GM12878 (cell line): ENCODE measurements at regions not wholly inside any gene's neighbourhood (a gene's known extent, or its start where the extent isn't known, plus 50 kb on each side); places are given as distances from the start of the nearest gene placed in this dataset.
"Not testable (repeated sequence)": the region's sequence is repeated elsewhere in the genome, so short reads cannot be mapped to it uniquely, and the experiment has no call there.

Experiments used
- ATAC-seq: fragments of 200-7000 bp; cut with Tn5 transposase; 3 replicates; pipeline ENCODE4 v1.9.1; 2020; ENCODE audit warnings: mild to moderate bottlenecking, moderate library complexity
- BruUV-seq: library from RNA; stranded (reverse); fragments of 400-500 nt; replicated peaks from 2 replicates; lab custom pipeline; 2021; lab: Mats Ljungman, UMichigan
- CTCF ChIA-PET: fragments of 300-600 bp; sonication (Branson Sonifier 250); formaldehyde crosslinking; extraction: SDS; loops from one replicate; lab custom pipeline; 2021; ENCODE audit warnings: inconsistent platforms; lab: Yijun Ruan, JAX
- POLR2A ChIA-PET: fragments of 350-600 bp; formaldehyde crosslinking; extraction: SDS; loops from one replicate; lab custom pipeline; 2021; ENCODE audit warnings: inconsistent platforms; lab: Charles Lee
- RAD21 ChIA-PET: fragments of 300-600 bp; sonication (Branson Sonifier 250); formaldehyde crosslinking; loops from one replicate; lab custom pipeline; 2023; ENCODE audit warnings: antibody characterized with exemption; ENCODE audit not compliant: unreplicated experiment; lab: Charles Lee
- SMC1A ChIA-PET: fragments of 300-600 bp; sonication (Branson Sonifier 250); formaldehyde crosslinking; loops from one replicate; lab custom pipeline; 2023; ENCODE audit not compliant: unreplicated experiment, uncharacterized antibody; lab: Charles Lee
- DNase-seq: peaks from one replicate; pipeline ENCODE4 v3.0.0-alpha.2; 2011; ENCODE audit warnings: low read depth, low spot score
- FAIRE-seq: peaks from 3 replicates; lab custom pipeline; 2011; peaks lifted over from hg19 to GRCh38; lab: Jason Lieb, UNC
- H2AFZ ChIP-seq: 2 replicates; pipeline ENCODE4 v1.6.0; 2011; ENCODE audit warnings: low read depth, low read length, control low read depth; ENCODE audit not compliant: control insufficient read depth
- H3K27ac ChIP-seq: 2 replicates; pipeline ENCODE4 v1.5.1; 2011; ENCODE audit warnings: control low read depth; ENCODE audit not compliant: control insufficient read depth, insufficient read depth
- H3K27me3 ChIP-seq, 2 experiments: replicated peaks in 1 of 2; 2 replicates each; pipeline versions ENCODE4 v1.6.0 to v1.6.1; 2011; ENCODE audit warnings: low read length in 1 of 2; ENCODE audit not compliant: control insufficient read depth in 2 of 2, insufficient read depth in 2 of 2
- H3K36me3 ChIP-seq, 2 experiments: 2 replicates each; pipeline ENCODE4 v1.5.1; 2011; ENCODE audit warnings: low read length in 1 of 2; ENCODE audit not compliant: control insufficient read depth in 2 of 2, insufficient read depth in 2 of 2
- H3K4me1 ChIP-seq: 2 replicates; pipeline ENCODE4 v1.6.1; 2011; ENCODE audit warnings: mild to moderate bottlenecking, low read length, moderate library complexity, mixed read lengths; ENCODE audit not compliant: control insufficient read depth, insufficient read depth
- H3K4me2 ChIP-seq: 2 replicates; pipeline ENCODE4 v1.6.0; 2011; ENCODE audit warnings: control low read depth; ENCODE audit not compliant: control insufficient read depth, insufficient read depth
- H3K4me3 ChIP-seq: fragments of 200-600 bp; sonication (generic); 2 replicates; pipeline ENCODE4 v1.5.1; 2016
- H3K79me2 ChIP-seq: 2 replicates; pipeline ENCODE4 v1.6.0; 2011; ENCODE audit warnings: low read length; ENCODE audit not compliant: control insufficient read depth, insufficient read depth
- H3K9ac ChIP-seq: 2 replicates; pipeline ENCODE4 v1.8.0; 2011; ENCODE audit warnings: low read length, control low read depth, mixed read lengths; ENCODE audit not compliant: control insufficient read depth, insufficient read depth
- H3K9me3 ChIP-seq: replicated peaks from 3 replicates; pipeline ENCODE4 v1.5.1; 2011; ENCODE audit warnings: mild to moderate bottlenecking, low read length; ENCODE audit not compliant: control insufficient read depth, insufficient read depth
- H4K20me1 ChIP-seq: 2 replicates; pipeline ENCODE4 v1.6.0; 2011; ENCODE audit not compliant: control insufficient read depth, insufficient read depth
- BACH1 ChIP-seq: fragments of 450-650 bp; IDR thresholded peaks from 2 replicates; pipeline ENCODE4 v1.6.1; 2017; ENCODE audit warnings: mild to moderate bottlenecking, borderline replicate concordance
- JUND ChIP-seq: IDR thresholded peaks from 2 replicates; pipeline ENCODE4 v1.6.1; 2012; ENCODE audit warnings: low read depth, mild to moderate bottlenecking, low read length, improper control_type of control experiment, moderate library complexity
- MLLT1 ChIP-seq: fragments of 450-650 bp; IDR thresholded peaks from 2 replicates; pipeline ENCODE4 v1.6.1; 2016; ENCODE audit warnings: mild to moderate bottlenecking
- PML ChIP-seq: IDR thresholded peaks from 2 replicates; pipeline ENCODE4 v1.6.1; 2012; ENCODE audit warnings: low read length, inconsistent platforms
- POLR2A ChIP-seq: IDR thresholded peaks from 2 replicates; pipeline ENCODE4 v1.6.1; 2011; ENCODE audit warnings: low read depth, mild to moderate bottlenecking, low read length
- POLR2AphosphoS5 ChIP-seq: IDR thresholded peaks from 2 replicates; pipeline ENCODE4 v1.6.1; 2011; ENCODE audit warnings: mild to moderate bottlenecking, low read length, inconsistent platforms
- RAD21 ChIP-seq: IDR thresholded peaks from 2 replicates; pipeline ENCODE4 v1.6.1; 2011; ENCODE audit warnings: mild to moderate bottlenecking, low read depth, low read length, moderate library complexity; ENCODE audit not compliant: insufficient read depth
- RB1 ChIP-seq: fragments of 450-650 bp; formaldehyde crosslinking; IDR thresholded peaks from 2 replicates; pipeline ENCODE4 v1.6.1; 2017; ENCODE audit warnings: mild to moderate bottlenecking, borderline replicate concordance
- REST ChIP-seq: IDR thresholded peaks from 2 replicates; pipeline ENCODE4 v1.6.1; 2012; ENCODE audit warnings: mild to moderate bottlenecking, low read depth, low read length
- SREBF2 ChIP-seq: IDR thresholded peaks from 2 replicates; pipeline ENCODE4 v1.6.1; 2012; ENCODE audit warnings: mild to moderate bottlenecking, low read length
- SRF ChIP-seq, 2 experiments: IDR thresholded peaks; 2 replicates each; pipeline ENCODE4 v1.6.1; 2011; ENCODE audit warnings: low read depth in 2 of 2, low read length in 2 of 2, mild to moderate bottlenecking in 1 of 2, moderate library complexity in 1 of 2
- TARDBP ChIP-seq: IDR thresholded peaks from 2 replicates; pipeline ENCODE4 v1.6.1; 2016; ENCODE audit warnings: borderline replicate concordance
- YBX1 ChIP-seq: fragments of 450-650 bp; IDR thresholded peaks from 2 replicates; pipeline ENCODE4 v1.6.1; 2016; ENCODE audit warnings: antibody characterized with exemption
- WGBS: methylation state at CpG from one replicate; pipeline ENCODE4 v1.1.6; 2016; ENCODE audit warnings: low lambda C conversion rate; ENCODE audit not compliant: insufficient replicate concordance, insufficient coverage; ENCODE audit errors: missing lambda C conversion rate; 5-methylcytosine and 5-hydroxymethylcytosine counted together
- in situ Hi-C: fragments of 300-500 bp; cut with MboI; formaldehyde crosslinking; loops from 9 replicates; pipeline ENCODE4 v1.14.3; 2018; ENCODE audit warnings: mixed read lengths
- intact Hi-C: fragments of 100-400 bp; cut with micrococcal nuclease; formaldehyde crosslinking; loops from one replicate; pipeline ENCODE4 v1.14.2; 2022; ENCODE audit not compliant: unreplicated experiment

GRCh38 chr2:208915401-208915800, 508.4 kb upstream of the MAP2 start (continued):
- no peak for TF ChIP-seq REST

- H3K4me1 ChIP-seq: no peaks in the 10 kb centered on the region
- DNase-seq (no peak), ATAC-seq (no peak)
- SMC1A ChIA-PET: no interaction called here
- H2AFZ ChIP-seq: no peak overlapping the region
- H3K9ac ChIP-seq: no peak overlapping the region
- intact Hi-C loops: no loop called here
- no peaks in the 10 kb centered on the region for H3K9me3 ChIP-seq
- TF ChIP-seq RB1 (no peak), YBX1 (no peak), MLLT1 (no peak), SREBF2 (no peak), RAD21 (no peak), JUND (no peak), PML (no peak), POLR2A (no peak), TARDBP (no peak), POLR2AphosphoS5 (no peak), SRF (IDR thresholded peaks at IDR 0.05; ENCODE audit: low read depth in 2 of 2, low read length in 2 of 2) (no peak), BACH1 (no peak)
- TF ChIP-seq, all 136 proteins: peak for 0
- no peaks in the 10 kb centered on the region for H3K27me3 ChIP-seq
- no peak overlapping the region for H3K4me2 ChIP-seq
- 2% methylated on average over 2 of the region's 2 CpGs for WGBS
- no peak overlapping the region for H3K27ac ChIP-seq
- in situ Hi-C loops: no loop called here
- no peaks in the 10 kb centered on the region for H4K20me1 ChIP-seq
- ChIA-PET CTCF (no interaction called here), RAD21 (no interaction called here), POLR2A (no interaction called here)
- H3K79me2 ChIP-seq: no peaks in the 10 kb centered on the region
- no peak overlapping the region for H3K4me3 ChIP-seq
- no peak for FAIRE-seq
- BruUV-seq: no TSS peak
- H3K36me3 ChIP-seq: no peaks in the 10 kb centered on the region
Measured at GRCh38 chr2:208916881-208917280, 507.0 kb upstream of the MAP2 start.

DNA sequence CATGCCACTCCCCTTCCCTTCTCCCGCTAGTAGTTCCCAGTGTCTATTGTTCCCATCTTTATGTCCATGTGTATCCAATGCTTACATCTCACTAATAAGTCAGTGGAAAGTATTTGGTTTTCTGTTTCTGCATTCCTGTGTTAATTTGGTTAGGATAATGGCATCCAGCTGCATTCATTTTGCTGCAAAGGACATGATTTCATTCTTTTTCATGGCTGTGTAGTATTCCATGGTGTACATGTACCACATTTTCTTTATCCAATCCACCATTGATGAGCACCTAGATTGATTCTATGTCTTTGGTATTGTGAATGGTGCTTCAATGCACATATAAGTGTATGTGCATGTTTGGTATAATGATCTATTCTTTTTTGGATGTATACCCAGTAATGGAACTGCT, 502.5 kb upstream of the MAP2 start:
- POLR2A ChIA-PET, H4K20me1 ChIP-seq, DNase-seq, SMC1A ChIA-PET, H3K79me2 ChIP-seq, BruUV-seq, ATAC-seq, RAD21 ChIA-PET, H3K9ac ChIP-seq, in situ Hi-C loops, H3K4me3 ChIP-seq, H3K4me1 ChIP-seq, CTCF ChIA-PET, intact Hi-C loops, FAIRE-seq, H3K27ac ChIP-seq, H2AFZ ChIP-seq, H3K9me3 ChIP-seq, H3K27me3 ChIP-seq, H3K4me2 ChIP-seq, H3K36me3 ChIP-seq: not testable (repeated sequence)
- 100% methylated on average over 1 of the region's 1 CpG for WGBS
